ENCODE measurements at regions not wholly inside any gene's neighbourhood (a gene's known extent, or its start where the extent isn't known, plus 50 kb on each side); places are given as distances from the start of the nearest gene placed in this dataset.

DNA sequence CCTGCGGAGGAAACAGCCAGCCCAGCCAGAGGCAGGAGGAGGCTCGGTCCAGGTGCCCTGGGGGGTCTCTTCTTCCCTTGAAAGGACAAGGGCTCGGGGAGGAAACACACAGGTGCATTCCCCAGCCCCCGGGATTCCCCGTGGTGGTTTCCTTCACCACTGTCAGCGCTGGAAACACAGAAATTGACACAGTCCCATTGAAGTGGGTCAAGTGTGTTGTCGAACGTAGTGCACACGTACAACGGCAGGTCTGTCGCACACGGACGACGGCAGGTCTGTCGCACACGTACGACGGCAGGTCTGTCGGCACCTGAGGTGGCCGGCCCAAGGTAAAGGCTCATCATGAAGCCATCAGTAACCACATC lies 80.9 kb downstream of the DLL1 start:
- CTCF ChIA-PET, result interaction anchor here (1.0 kb wide), 1 partner anchor 378 kb away, joined by 3 read pairs; no protein-coding TSS in a partner anchor
- TF ChIP-seq, protein P1, sequence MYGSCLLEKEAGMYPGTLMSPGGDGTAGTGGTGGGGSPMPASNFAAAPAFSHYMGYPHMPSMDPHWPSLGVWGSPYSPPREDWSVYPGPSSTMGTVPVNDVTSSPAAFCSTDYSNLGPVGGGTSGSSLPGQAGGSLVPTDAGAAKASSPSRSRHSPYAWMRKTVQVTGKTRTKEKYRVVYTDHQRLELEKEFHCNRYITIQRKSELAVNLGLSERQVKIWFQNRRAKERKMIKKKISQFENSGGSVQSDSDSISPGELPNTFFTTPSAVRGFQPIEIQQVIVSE (CRISPR knock-in tag; IDR thresholded peaks at IDR 0.05; ENCODE audit: borderline replicate concordance), result no peak
- TF ChIP-seq FOXP1 (CRISPR knock-in tag; IDR thresholded peaks at IDR 0.05; ENCODE audit: borderline replicate concordance) (no peak), NFE2L1 (CRISPR knock-in tag; IDR thresholded peaks at IDR 0.05) (no peak), SP1 (CRISPR knock-in tag; conservative IDR thresholded peaks at IDR 0.05) (no peak), OVOL2 (CRISPR knock-in tag; IDR thresholded peaks at IDR 0.05; ENCODE audit: borderline replicate concordance) (no peak), CREM (CRISPR knock-in tag; IDR thresholded peaks at IDR 0.05) (no peak), NR3C1 (CRISPR knock-in tag; conservative IDR thresholded peaks at IDR 0.05; ENCODE audit: low read depth) (no peak)
- TF ChIP-seq, protein P2, sequence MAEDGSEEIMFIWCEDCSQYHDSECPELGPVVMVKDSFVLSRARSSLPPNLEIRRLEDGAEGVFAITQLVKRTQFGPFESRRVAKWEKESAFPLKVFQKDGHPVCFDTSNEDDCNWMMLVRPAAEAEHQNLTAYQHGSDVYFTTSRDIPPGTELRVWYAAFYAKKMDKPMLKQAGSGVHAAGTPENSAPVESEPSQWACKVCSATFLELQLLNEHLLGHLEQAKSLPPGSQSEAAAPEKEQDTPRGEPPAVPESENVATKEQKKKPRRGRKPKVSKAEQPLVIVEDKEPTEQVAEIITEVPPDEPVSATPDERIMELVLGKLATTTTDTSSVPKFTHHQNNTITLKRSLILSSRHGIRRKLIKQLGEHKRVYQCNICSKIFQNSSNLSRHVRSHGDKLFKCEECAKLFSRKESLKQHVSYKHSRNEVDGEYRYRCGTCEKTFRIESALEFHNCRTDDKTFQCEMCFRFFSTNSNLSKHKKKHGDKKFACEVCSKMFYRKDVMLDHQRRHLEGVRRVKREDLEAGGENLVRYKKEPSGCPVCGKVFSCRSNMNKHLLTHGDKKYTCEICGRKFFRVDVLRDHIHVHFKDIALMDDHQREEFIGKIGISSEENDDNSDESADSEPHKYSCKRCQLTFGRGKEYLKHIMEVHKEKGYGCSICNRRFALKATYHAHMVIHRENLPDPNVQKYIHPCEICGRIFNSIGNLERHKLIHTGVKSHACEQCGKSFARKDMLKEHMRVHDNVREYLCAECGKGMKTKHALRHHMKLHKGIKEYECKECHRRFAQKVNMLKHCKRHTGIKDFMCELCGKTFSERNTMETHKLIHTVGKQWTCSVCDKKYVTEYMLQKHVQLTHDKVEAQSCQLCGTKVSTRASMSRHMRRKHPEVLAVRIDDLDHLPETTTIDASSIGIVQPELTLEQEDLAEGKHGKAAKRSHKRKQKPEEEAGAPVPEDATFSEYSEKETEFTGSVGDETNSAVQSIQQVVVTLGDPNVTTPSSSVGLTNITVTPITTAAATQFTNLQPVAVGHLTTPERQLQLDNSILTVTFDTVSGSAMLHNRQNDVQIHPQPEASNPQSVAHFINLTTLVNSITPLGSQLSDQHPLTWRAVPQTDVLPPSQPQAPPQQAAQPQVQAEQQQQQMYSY (CRISPR knock-in tag; IDR thresholded peaks at IDR 0.05), result no peak
- TF ChIP-seq, protein P3, sequence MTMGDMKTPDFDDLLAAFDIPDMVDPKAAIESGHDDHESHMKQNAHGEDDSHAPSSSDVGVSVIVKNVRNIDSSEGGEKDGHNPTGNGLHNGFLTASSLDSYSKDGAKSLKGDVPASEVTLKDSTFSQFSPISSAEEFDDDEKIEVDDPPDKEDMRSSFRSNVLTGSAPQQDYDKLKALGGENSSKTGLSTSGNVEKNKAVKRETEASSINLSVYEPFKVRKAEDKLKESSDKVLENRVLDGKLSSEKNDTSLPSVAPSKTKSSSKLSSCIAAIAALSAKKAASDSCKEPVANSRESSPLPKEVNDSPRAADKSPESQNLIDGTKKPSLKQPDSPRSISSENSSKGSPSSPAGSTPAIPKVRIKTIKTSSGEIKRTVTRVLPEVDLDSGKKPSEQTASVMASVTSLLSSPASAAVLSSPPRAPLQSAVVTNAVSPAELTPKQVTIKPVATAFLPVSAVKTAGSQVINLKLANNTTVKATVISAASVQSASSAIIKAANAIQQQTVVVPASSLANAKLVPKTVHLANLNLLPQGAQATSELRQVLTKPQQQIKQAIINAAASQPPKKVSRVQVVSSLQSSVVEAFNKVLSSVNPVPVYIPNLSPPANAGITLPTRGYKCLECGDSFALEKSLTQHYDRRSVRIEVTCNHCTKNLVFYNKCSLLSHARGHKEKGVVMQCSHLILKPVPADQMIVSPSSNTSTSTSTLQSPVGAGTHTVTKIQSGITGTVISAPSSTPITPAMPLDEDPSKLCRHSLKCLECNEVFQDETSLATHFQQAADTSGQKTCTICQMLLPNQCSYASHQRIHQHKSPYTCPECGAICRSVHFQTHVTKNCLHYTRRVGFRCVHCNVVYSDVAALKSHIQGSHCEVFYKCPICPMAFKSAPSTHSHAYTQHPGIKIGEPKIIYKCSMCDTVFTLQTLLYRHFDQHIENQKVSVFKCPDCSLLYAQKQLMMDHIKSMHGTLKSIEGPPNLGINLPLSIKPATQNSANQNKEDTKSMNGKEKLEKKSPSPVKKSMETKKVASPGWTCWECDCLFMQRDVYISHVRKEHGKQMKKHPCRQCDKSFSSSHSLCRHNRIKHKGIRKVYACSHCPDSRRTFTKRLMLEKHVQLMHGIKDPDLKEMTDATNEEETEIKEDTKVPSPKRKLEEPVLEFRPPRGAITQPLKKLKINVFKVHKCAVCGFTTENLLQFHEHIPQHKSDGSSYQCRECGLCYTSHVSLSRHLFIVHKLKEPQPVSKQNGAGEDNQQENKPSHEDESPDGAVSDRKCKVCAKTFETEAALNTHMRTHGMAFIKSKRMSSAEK (CRISPR knock-in tag; IDR thresholded peaks at IDR 0.05; ENCODE audit: borderline replicate concordance), result no peak
- ATAC-seq, result no peak
- Mint-ChIP-seq H3K9me3 (peaks cover 23% of the 10 kb centered on the region), H3K27me3 (ENCODE audit: low read depth) (peaks cover 11% of the 10 kb centered on the region), H3K4me1 (no peaks in the 10 kb centered on the region), H3K27ac (no peak overlapping the region), H3K36me3 (peaks cover 15% of the 10 kb centered on the region), H3K4me3 (no peak overlapping the region)
- DNase-seq (ENCODE audit: low spot score), result no peak
- POLR2A ChIA-PET, result no interaction called here

DNA sequence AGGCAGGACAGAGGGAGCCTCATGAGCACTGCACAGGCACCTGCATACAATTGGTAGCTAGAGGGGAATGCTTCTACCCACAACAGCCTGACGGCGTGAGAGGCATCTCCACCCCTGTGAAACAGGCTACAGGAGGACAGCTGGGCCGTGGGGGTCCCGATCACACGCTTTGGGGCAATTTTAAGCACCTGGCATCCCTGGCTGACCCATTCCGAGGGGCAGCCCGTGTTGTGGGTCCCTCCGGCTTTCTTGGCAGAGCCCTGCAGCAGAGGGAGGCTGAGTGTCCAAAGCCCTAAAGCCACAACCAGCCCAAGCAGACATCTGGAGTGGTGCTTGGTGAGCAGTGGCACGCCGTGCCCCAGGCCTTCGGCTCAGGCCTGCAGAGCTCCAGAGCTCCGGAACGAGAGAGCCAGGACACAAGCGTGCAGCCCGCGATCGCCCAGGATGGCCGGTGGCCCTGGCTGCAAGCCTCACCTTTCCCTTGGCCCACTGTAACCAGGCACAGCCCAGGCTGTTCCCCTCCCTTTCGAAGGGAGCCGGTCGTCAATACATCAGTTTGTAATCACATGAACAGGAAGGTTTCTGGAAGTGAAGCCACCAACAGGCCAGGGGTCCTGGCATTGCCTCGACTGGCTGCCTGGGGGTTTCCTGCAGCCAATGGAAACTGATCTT lies 81.4 kb downstream of the DLL1 start:
- ChIA-PET CTCF (no interaction called here), POLR2A (no interaction called here)
- Mint-ChIP-seq H3K27me3 (ENCODE audit: low read depth) (peaks cover 11% of the 10 kb centered on the region), H3K27ac (no peak overlapping the region), H3K4me3 (no peak overlapping the region), H3K4me1 (no peaks in the 10 kb centered on the region), H3K36me3 (peaks cover 15% of the 10 kb centered on the region), H3K9me3 (peaks cover 26% of the 10 kb centered on the region)
- no peak for DNase-seq (ENCODE audit: low spot score)
- TF ChIP-seq ZNF263 (CRISPR knock-in tag; IDR thresholded peaks at IDR 0.05; ENCODE audit: low read depth) (no peak), PRRX2 (CRISPR knock-in tag; IDR thresholded peaks at IDR 0.05) (no peak), RORB (CRISPR knock-in tag; IDR thresholded peaks at IDR 0.05) (no peak), ZNF219 (CRISPR knock-in tag; IDR thresholded peaks at IDR 0.05; ENCODE audit: borderline replicate concordance) (no peak), TEAD1 (CRISPR knock-in tag; IDR thresholded peaks at IDR 0.05) (no peak), USF2 (CRISPR knock-in tag; IDR thresholded peaks at IDR 0.05) (no peak), TP53 (CRISPR knock-in tag; IDR thresholded peaks at IDR 0.05) (no peak), IRF2 (CRISPR knock-in tag; IDR thresholded peaks at IDR 0.05; ENCODE audit: borderline replicate concordance, low read depth) (no peak)
- TF ChIP-seq, protein P4, sequence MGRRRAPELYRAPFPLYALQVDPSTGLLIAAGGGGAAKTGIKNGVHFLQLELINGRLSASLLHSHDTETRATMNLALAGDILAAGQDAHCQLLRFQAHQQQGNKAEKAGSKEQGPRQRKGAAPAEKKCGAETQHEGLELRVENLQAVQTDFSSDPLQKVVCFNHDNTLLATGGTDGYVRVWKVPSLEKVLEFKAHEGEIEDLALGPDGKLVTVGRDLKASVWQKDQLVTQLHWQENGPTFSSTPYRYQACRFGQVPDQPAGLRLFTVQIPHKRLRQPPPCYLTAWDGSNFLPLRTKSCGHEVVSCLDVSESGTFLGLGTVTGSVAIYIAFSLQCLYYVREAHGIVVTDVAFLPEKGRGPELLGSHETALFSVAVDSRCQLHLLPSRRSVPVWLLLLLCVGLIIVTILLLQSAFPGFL (CRISPR knock-in tag; IDR thresholded peaks at IDR 0.05; ENCODE audit: borderline replicate concordance), result no peak
- TF ChIP-seq, protein P5, sequence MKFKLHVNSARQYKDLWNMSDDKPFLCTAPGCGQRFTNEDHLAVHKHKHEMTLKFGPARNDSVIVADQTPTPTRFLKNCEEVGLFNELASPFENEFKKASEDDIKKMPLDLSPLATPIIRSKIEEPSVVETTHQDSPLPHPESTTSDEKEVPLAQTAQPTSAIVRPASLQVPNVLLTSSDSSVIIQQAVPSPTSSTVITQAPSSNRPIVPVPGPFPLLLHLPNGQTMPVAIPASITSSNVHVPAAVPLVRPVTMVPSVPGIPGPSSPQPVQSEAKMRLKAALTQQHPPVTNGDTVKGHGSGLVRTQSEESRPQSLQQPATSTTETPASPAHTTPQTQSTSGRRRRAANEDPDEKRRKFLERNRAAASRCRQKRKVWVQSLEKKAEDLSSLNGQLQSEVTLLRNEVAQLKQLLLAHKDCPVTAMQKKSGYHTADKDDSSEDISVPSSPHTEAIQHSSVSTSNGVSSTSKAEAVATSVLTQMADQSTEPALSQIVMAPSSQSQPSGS (CRISPR knock-in tag; IDR thresholded peaks at IDR 0.05; ENCODE audit: borderline replicate concordance, low read depth), result no peak
- no peak for ATAC-seq

All from WTC11 (cell line).